GM19467 (cell line): ENCODE measurements at regions not wholly inside any gene's neighbourhood (a gene's known extent, or its start where the extent isn't known, plus 50 kb on each side); places are given as distances from the start of the nearest gene placed in this dataset.

Experiments
- ATAC-seq: cut with Tn5 transposase; IDR thresholded peaks from one replicate; pipeline ENCODE4 v1.9.1; 2021; ENCODE audit warnings: mild to moderate bottlenecking, moderate library complexity; ENCODE audit not compliant: unreplicated experiment

DNA sequence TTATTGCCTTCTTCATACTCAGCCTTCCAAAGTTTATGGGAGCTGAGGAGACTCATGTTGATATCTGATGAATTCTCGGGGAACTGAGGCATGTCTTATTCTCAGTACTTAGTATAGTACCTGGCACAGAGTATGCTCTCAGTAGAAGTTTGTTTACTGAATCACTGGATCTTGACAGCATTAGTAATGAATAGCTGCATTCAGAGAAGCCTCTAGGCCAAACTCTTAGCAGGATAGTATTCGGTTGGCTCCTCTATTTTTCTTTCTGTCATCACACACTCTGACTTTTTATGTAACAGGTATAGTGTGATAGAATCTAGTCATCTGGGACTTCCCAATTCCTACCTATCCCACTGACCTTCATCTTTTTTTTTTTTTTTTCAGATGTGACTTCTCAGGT is 566.4 kb upstream of the MAN1A1 start:
- ATAC-seq, result no peak

DNA sequence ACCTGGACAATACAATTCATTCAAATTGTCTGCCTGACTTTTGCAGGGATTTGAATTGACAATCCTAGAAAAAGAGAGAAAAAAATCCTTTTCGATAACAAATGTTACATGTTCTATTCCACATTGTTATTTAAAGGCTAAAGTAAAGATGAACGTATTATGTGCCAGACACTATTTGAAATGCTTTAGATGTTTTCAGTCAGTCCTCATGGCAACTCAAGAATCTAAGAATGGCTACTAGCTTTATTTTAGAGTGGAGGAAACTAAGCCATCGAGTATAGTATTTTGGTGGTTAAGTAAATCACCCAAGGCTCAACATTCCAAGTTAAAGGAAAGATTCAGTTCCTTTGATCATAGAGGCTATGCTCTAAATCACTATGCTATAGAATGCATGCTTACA is 558.6 kb upstream of the MAN1A1 start:
- no peak for ATAC-seq

DNA sequence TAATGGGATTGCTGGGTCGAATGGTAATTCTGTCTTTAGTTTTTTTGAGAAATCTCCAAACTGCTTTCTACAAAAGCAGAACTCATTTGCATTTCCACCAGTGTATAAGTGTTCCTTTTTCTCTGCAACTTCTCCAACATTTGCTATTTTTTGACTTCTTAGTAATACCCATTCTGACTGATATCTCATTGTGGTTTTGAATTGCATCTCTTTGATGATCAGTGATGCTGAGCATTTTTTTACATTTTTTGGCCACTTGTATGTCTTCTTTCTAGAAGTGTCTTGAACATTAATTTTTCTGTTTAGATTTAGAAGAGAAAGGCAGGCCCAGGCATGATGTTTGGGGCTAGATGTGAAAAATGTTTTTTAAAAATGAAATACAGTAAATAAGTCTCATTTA is 553.1 kb upstream of the MAN1A1 start:
- ATAC-seq, result no peak

DNA sequence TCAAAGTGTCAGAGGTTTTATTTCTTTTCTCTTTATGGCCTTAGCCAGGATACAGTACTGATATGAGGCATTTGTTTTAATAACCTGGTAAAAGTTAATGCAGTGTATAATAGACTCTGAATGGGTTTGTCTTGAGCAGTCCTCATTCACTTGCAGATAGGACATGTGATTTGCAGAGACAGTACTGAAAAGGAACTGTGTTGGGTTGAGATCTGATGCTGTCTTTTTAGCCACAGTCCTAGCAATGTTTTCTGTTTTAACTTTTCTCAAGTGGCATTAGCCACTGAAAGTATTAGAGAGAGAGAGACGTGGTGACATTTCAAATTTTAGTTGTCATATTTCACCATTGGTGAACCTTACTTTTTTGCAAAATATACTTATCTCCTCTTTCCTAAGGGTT is 547.2 kb upstream of the MAN1A1 start:
- ATAC-seq, result no peak

DNA sequence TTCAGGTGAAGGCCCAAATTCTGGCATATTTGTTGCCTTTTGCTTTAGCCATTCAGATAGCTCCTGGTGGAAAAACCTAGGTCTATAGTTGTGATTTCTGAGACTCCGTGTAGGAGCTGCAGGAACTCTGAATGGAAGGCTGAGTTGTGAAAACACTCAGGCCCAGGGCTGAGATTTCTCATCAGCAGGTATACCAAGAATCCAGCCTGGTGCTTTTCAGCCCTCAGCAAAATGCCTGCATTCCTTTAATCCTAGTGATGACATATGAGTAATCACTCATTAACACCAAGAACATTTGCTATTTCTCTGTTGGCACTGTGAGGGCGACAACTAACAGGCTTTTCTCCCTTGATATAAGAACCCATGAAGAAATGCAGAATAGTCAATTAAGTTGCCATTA is 546.1 kb upstream of the MAN1A1 start:
- no peak for ATAC-seq

DNA sequence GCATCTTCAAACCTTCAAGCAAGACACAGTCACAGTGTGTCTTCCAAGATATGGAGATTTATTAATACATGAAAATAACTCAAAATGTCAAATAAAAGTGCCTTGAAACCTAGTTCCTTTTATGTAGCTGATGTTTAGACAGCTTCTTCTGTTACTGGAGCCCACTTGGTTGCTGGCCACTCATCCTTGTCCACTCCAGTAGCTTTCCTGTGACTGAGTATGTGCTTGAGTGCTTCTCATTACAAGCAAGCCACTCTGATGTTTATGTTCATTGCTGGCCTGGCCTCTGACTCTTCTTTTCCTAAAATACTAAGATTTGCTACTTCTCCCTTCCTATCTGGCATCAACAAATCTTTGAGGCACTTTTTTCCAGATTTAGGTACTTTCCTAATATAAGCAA is 545.2 kb upstream of the MAN1A1 start:
- ATAC-seq, result no peak

DNA sequence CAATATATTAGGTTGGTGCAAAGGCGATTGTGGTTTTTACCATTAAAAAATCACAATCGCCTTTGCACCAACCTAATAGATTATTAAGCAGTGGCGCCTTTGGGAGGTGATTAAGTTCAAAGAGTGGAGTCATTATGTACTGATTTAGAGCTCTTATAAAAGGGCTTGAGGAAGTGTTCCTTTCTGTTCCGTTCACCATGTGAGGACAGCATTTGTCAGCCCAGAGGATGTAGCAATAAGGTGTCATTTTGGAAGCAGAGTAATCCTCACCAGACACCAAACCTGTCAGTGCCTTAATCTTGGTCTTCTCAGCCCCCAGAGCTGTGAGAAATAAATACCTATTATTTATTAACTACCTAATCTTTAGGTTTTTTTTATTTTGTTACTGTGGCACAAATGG is 542.1 kb upstream of the MAN1A1 start:
- no peak for ATAC-seq

DNA sequence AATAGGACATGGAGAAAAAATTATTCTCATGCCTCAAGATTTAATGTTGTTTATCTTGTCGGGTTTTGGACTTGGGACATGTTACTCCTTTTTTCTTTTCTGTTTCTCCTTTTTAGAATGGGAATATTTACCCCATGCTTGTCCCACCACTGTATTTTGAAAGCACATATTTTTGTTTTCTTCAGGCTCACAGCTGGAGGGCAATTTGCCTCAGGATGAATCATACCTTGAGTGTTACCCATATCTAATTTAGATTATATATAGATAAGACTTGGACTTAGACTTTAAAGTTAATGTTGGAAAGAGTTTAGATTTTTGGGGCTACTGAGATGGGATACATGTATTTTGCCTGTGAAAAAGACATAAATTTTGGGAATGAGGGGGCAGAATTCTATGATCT is 541.6 kb upstream of the MAN1A1 start:
- ATAC-seq, result no peak

DNA sequence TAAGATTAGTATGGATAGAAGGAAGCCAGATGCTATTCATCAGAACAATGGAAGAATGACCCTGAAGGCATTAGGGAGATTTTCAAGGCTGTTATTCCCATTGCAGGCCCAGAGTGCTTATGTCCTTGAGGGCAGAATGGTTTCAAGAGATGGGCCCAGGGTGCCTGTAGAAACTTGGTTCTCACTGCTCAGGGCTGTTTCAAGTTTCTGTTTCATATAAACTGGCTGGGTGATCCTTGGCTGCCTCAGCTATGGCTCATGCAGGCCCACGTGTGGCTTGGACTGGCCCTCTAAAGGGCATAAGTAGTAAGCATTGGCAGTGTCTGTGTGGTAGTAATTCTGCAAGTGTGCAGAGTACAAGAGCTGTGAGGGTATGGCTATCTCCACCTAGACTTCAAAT is 540.9 kb upstream of the MAN1A1 start:
- ATAC-seq, result no peak

DNA sequence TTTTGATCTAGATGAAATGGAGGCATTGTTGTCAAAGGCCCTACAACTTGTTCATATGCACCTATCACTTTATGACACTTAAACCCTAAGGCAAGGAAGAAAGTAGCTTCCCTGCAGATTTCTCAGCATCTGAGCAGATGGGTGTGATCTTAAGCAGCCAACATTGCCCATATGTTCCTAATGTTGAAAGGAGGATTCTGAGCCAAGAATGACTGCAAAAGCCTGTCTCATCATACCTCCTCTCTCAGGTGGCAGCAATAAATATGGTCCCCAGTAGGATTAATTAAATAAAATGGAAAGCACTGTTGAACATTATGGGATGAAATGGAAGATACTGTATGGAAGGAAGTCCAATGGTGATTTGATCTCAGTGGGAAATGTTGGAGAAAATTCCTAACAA is 538.1 kb upstream of the MAN1A1 start:
- no peak for ATAC-seq

DNA sequence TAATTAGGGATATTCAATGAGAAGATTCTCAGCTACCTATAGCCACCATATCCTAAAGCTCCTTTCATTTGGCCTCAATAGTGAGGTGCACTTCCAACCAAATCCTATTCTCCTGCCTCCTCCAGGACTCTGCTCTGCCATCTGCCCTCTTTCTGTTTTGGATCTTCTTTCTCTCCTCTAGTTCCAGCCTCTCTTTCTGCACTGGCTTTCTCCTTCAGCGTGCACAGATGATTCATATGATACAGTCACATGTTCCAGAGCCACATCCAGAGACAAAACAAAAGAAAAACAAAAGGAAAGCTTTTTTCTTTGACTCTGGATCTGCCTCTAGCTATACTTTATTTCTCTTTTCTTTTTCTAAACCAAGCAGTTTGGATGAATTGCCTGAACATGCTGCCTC is 531.9 kb upstream of the MAN1A1 start:
- no peak for ATAC-seq

DNA sequence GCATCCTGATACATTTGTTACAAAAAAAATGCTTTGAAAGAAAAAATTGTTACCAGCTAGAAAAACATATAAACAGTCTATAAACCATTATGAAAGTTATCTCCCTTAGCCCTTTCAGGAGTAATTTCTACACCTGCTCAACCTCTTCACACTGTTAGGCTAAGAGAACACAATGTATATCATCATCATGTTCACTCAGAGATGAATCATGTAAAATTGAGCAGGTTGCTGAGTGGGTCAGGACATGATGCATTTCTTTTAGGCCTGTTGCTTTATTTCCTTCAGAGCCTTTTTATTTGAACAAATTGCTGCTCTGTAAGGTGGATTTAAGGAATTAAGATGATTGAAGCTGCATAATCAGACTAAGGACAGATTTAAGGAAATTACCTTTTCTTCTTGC is 531.3 kb upstream of the MAN1A1 start:
- no peak for ATAC-seq

DNA sequence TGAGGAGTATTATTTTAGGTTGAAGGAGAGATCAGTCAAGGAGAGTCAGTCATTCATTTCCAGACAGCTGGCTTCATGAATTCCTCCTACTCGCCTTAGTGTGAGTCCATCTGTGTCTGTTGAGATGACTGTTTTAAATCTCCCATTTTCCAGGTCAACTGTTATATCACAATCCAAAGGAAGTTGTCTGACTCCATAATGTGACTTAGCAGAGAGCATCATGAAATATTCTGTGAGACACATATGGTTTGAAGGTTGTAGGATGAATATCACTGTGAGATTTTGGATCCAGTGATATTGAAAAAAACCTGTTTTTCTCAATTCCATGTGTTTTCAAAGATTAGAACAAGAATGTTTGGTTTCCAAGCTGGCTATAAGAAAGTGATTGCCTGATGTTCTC is 530.2 kb upstream of the MAN1A1 start:
- ATAC-seq, result no peak

DNA sequence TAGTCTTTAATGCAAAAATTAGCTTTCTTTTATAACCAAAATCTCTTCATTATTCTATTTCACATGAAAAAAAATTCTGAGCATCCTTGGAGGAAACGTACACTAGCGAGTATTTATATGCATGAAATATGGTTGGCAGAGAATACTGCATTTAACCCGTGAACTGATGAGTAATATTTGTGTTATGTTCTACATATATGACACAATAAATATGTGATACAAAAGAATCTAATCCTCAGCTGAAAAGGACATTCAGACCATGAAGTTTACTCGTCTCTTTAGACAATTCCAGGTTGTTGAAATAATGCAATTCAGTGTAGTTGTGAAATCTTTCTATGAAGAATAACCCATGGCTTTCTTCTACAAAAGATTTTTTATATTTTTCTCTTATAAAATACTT is 524.8 kb upstream of the MAN1A1 start:
- ATAC-seq, result no peak

DNA sequence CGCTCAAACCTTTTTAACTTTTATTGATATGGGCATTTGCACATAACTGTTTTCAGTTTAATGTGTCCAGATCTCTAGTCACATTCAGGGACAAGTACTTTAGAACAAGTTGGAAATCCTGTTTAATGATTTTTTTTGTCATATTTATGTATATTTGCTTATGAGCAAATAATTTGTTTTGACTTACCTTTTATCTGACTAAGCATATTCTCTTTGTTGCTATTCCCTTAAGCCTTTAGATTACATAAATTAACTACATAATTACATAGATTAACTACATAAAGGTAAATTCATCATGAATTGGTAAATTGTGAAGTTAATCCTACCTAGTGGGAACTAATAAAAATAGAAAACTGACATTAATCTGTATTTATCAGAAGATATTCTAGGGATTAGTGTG is 523.5 kb upstream of the MAN1A1 start:
- ATAC-seq, result no peak

DNA sequence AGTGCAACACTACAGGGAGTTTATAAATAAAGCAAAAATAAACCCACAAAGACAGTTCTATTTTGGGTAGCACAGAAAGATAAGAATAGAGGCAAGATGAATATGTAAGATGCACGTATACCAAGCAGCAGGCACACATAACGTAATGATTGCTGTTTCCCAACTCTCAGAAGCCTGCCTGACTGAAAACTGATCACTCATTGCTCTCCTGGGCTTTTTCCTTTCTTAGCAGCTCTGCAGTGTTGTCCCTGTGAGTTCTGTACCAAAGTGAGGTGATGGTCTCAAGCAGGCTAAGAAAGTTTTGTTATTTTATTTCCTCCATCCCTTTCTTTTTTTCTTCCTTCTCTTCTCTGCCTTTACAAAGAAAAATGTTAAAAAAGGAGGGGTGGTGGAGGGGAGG is 522.0 kb upstream of the MAN1A1 start:
- no peak for ATAC-seq

DNA sequence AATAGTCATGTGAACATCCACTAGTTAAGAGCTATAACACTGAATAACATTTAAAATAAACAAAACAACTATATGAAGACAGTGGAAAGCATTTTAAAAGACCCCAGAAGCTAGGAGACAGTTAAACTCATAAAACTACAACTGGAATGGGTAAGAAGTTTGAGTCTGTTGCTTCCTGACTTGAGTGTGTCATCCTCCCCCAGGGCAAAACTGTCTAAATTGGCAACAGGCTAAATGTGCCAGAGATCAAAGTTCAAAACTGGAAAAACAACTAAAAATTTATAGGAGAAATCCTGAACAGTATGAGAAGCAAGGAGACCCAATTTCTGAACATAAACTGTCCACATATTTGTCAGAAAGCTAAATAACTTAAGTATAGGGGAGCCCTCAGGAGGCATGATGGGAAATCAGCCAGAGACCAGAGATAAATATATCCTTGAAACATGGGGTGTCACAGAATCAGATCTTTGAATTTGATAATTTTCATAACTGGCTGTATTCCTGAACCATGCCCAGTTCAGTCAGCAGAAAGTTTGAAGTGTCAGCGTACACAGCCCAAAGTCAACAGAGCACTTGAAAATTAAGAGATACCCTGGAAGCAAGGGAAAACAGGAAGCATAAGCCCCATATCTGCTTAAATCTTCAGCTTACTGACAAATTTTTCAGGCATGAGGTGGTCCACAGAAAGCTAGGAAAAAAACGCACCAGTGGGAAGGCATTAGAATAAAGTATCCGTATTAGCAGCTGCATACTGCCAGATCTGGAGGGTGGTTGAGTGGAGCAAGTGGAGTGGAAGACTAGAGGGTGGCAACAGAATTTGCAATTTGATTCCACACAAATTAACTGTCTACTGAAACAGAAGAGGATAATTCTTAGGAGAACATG is 516.1 kb upstream of the MAN1A1 start:
- no peak for ATAC-seq

DNA sequence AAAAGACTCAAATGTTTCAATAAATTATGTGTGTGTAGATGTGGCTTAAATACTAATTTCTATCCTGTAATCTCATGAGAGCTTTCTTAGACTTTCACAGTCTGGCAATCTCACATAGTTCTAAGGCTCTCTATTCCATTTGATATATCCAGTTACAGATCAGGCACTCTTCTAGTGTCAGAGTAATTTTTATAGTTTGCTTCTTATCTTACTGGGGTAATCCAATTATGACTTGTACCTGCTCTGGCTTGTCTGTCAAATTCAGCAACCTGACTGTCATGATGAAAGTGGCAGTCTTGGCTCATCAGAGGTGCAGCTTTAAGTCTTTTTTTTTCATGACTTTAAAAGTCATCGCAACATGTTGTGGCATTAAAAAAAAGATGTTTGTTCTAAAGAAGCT is 513.2 kb upstream of the MAN1A1 start:
- no peak for ATAC-seq

DNA sequence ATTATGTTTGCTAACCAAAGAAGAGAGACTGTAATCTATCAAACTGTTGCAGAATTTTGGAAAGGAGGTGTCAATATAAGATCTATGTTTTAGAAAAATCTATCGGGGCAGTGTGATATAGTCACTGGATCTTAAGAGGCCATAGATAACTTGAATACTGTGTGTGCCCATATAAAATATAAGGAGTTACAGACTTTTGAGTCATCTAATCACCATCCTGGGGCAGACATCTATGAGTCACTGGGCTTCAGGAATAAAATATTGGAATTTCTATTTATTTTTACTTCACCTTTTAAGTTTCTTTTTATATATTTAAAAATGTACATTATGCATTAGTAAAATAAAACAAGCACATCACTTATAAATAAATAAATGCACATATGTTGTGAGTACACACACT is 509.3 kb upstream of the MAN1A1 start:
- ATAC-seq, result no peak

DNA sequence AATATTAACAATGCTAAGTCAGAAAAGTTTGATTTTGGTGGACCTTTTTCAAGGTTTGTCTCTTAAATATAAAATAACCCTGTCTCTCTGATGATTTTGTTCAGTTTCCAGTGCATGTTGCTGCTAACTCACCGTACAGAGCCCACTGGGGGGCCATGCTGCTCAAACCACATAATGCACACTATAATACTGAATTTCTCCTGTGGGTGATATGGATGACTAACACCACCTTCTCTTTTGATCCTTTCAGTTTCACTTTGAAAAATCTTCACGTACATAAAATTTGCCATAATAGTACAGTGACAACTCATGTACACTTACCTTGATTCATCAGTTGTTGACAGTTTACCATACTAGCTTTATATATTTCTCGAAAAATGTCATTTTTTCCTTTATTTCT is 506.6 kb upstream of the MAN1A1 start:
- ATAC-seq, result peak; percentile 83

DNA sequence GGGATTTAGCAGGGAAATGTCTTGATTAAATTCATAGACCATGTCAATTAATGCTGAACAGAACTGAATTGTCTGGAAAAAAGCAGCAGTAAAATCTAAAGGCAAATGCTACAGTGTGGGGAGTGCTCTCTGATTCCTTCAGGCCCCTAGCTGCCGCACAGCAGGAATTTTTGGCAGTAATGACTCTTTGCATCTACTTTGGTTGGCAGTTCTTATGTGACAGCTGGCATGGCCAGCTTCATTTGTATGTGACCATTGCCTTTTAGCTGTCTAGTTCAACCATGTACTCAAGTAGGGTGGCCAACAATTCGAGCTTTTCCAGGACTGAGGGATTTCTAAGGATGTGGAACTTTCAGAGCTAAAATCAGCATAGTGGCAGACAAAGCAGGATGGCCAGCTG is 499.1 kb upstream of the MAN1A1 start:
- ATAC-seq, result no peak

DNA sequence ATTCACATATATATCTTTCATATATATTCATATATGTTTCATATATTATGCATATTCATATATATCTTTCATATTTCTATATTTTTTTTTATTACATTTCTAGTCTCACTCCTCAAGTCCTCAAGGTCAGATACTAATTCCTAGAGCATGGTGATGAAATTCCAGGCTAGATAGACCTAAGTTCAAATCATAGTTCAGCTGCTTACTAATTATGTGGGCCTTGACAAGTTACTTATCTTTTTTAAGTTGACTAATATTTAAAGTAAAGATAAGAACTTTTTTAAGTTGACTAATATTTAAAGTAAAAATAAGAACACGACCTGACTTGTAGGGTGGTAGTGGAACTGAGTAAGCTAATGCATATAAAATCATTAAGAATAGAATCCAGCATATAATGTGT is 495.6 kb upstream of the MAN1A1 start:
- no peak for ATAC-seq

DNA sequence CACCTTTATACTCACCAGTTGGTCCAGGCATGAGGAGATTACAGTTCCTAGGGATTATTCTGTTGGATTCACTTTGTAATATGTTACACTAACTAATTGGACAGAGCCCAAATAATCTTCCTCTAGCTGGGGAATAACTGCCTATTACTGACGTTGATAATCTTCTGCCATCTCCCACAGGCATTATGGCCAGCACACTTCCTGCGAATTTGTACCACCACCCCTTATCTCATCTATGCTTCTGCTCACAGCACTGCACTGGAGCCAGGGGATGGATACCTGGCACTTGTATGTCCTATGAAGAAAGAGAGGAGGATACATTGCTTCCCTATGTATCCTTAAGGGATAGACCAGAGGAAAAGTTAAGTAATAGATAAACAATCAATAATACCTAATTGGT is 494.8 kb upstream of the MAN1A1 start:
- ATAC-seq, result no peak
